Gastroesophageal sphincter (tissue), 2 donors: ENCODE measurements at regions not wholly inside any gene's neighbourhood (a gene's known extent, or its start where the extent isn't known, plus 50 kb on each side); places are given as distances from the start of the nearest gene placed in this dataset.

ENCODE experiments used
- EP300 ChIP-seq: sonication (generic); formaldehyde crosslinking; IDR thresholded peaks from one replicate; pipeline ENCODE4 v1.6.1; 2017; ENCODE audit warnings: antibody characterized with exemption, mild to moderate bottlenecking
- POLR2AphosphoS5 ChIP-seq: sonication (generic); formaldehyde crosslinking; IDR thresholded peaks from one replicate; pipeline ENCODE4 v1.6.1; 2017; ENCODE audit warnings: antibody characterized with exemption

- TF ChIP-seq POLR2AphosphoS5 (no peak), EP300 (no peak)
These were observed 63.7 kb upstream of the SACS start for GRCh38 chr13:23497191-23497590.
